WTC11 (cell line): ENCODE measurements at regions not wholly inside any gene's neighbourhood (a gene's known extent, or its start where the extent isn't known, plus 50 kb on each side); places are given as distances from the start of the nearest gene placed in this dataset.

Experiments used
- CREM ChIP-seq: sonication (generic); formaldehyde crosslinking; IDR thresholded peaks from 2 replicates; pipeline ENCODE4 v1.8.1; 2022; ENCODE audit warnings: mild to moderate bottlenecking, missing genetic modification reagents, moderate library complexity
- ESRRA ChIP-seq: sonication (generic); formaldehyde crosslinking; IDR thresholded peaks from 2 replicates; pipeline ENCODE4 v1.8.1; 2022; ENCODE audit warnings: mild to moderate bottlenecking, missing genetic modification reagents, borderline replicate concordance
- NR3C1 ChIP-seq: sonication (generic); formaldehyde crosslinking; conservative IDR thresholded peaks from 2 replicates; pipeline ENCODE4 v1.8.1; 2023; ENCODE audit warnings: low read depth, mild to moderate bottlenecking, missing genetic modification reagents
- RORB ChIP-seq: fragments of 250-450 bp; sonication (Bioruptor Pico); IDR thresholded peaks from 2 replicates; pipeline ENCODE4 v1.9.0; 2021; ENCODE audit warnings: mild to moderate bottlenecking
- SP1 ChIP-seq: sonication (generic); formaldehyde crosslinking; conservative IDR thresholded peaks from 2 replicates; pipeline ENCODE4 v1.8.1; 2022; ENCODE audit warnings: missing genetic modification reagents
- TEAD4 ChIP-seq: sonication (generic); formaldehyde crosslinking; IDR thresholded peaks from 2 replicates; pipeline ENCODE4 v1.8.0; 2022; ENCODE audit warnings: mild to moderate bottlenecking, missing genetic modification reagents
- ZBTB21 ChIP-seq: sonication (generic); formaldehyde crosslinking; IDR thresholded peaks from 2 replicates; pipeline ENCODE4 v1.8.1; 2023; ENCODE audit warnings: mild to moderate bottlenecking, missing genetic modification reagents, borderline replicate concordance
- TF ChIP-seq, protein P1 (sequence below): sonication (generic); formaldehyde crosslinking; IDR thresholded peaks from 2 replicates; pipeline ENCODE4 v1.8.1; 2023; ENCODE audit warnings: mild to moderate bottlenecking, missing genetic modification reagents
- TF ChIP-seq, protein P2 (sequence below): fragments of 200-600 bp; IDR thresholded peaks from 2 replicates; pipeline ENCODE4 v1.8.0; 2022; ENCODE audit warnings: antibody characterized with exemption

DNA sequence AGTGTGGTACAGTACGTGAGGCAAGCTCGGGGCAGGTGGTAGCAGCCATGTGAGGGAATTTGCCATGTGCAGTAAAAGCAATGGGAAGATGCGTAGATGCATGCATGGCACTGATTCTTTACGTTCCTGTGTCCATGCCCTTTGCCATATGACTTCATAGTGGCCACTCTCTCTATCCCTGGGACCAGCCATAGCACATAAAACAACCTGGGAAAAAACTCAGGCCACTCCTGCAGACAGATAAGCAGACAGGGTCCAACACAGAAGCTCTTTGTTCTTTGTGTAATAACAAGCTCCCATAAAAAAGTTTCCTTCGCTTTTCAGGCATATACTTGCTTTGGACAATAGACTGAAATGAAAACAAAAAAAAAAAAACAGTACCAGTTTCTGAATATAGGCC is 622.4 kb upstream of the POM121L12 start:
- TF ChIP-seq, protein P1, sequence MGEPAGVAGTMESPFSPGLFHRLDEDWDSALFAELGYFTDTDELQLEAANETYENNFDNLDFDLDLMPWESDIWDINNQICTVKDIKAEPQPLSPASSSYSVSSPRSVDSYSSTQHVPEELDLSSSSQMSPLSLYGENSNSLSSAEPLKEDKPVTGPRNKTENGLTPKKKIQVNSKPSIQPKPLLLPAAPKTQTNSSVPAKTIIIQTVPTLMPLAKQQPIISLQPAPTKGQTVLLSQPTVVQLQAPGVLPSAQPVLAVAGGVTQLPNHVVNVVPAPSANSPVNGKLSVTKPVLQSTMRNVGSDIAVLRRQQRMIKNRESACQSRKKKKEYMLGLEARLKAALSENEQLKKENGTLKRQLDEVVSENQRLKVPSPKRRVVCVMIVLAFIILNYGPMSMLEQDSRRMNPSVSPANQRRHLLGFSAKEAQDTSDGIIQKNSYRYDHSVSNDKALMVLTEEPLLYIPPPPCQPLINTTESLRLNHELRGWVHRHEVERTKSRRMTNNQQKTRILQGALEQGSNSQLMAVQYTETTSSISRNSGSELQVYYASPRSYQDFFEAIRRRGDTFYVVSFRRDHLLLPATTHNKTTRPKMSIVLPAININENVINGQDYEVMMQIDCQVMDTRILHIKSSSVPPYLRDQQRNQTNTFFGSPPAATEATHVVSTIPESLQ, result no peak
- TF ChIP-seq TEAD4 (CRISPR knock-in tag) (no peak), ESRRA (CRISPR knock-in tag) (no peak), CREM (CRISPR knock-in tag) (no peak), NR3C1 (CRISPR knock-in tag) (no peak), ZBTB21 (no peak), SP1 (CRISPR knock-in tag) (no peak), RORB (CRISPR knock-in tag) (no peak)
- TF ChIP-seq, protein P2, sequence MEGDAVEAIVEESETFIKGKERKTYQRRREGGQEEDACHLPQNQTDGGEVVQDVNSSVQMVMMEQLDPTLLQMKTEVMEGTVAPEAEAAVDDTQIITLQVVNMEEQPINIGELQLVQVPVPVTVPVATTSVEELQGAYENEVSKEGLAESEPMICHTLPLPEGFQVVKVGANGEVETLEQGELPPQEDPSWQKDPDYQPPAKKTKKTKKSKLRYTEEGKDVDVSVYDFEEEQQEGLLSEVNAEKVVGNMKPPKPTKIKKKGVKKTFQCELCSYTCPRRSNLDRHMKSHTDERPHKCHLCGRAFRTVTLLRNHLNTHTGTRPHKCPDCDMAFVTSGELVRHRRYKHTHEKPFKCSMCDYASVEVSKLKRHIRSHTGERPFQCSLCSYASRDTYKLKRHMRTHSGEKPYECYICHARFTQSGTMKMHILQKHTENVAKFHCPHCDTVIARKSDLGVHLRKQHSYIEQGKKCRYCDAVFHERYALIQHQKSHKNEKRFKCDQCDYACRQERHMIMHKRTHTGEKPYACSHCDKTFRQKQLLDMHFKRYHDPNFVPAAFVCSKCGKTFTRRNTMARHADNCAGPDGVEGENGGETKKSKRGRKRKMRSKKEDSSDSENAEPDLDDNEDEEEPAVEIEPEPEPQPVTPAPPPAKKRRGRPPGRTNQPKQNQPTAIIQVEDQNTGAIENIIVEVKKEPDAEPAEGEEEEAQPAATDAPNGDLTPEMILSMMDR, result no peak
